Esophagus squamous epithelium (tissue), 4 donors: ENCODE measurements at regions not wholly inside any gene's neighbourhood (a gene's known extent, or its start where the extent isn't known, plus 50 kb on each side); places are given as distances from the start of the nearest gene placed in this dataset.

ENCODE experiments used
- CTCF ChIP-seq, 6 experiments: fragments of 450-650 bp in 4 of 6; fragments of 200-600 bp in 2 of 6; sonication (generic) in 2 of 6; IDR thresholded peaks; one replicate each; pipeline ENCODE4 v1.5.1; 2016 to 2019; ENCODE audit warnings: antibody characterized with exemption in 6 of 6, mild to moderate bottlenecking in 4 of 6, moderate library complexity in 4 of 6
- POLR2A ChIP-seq, 4 donors: fragments of 450-650 bp; IDR thresholded peaks; one replicate each; pipeline ENCODE4 v1.6.1; 2017; ENCODE audit warnings: antibody characterized with exemption in 4 of 4, mild to moderate bottlenecking in 4 of 4, moderate library complexity in 3 of 4

GRCh38 chr10:60998932-60999331 lies 54.9 kb upstream of the RHOBTB1 start:
- TF ChIP-seq CTCF (IDR thresholded peaks at IDR 0.05) (no peak), POLR2A (IDR thresholded peaks at IDR 0.05) (no peak)
